IMR-90 (cell line): ENCODE measurements at regions not wholly inside any gene's neighbourhood (a gene's known extent, or its start where the extent isn't known, plus 50 kb on each side); places are given as distances from the start of the nearest gene placed in this dataset.

Experiments
- ATAC-seq: fragments of 200-7000 bp; cut with Tn5 transposase; 2 replicates; pipeline ENCODE4 v1.9.1; 2020; ENCODE audit warnings: low read depth, mild to moderate bottlenecking, moderate library complexity
- BruUV-seq: library from RNA; stranded (reverse); fragments of 400-500 nt; replicated peaks from 2 replicates; lab custom pipeline; 2021; lab: Mats Ljungman, UMichigan
- CTCF ChIA-PET: fragments of 300-600 bp; formaldehyde crosslinking; extraction: SDS; loops from one replicate; lab custom pipeline; 2021; ENCODE audit warnings: antibody characterized with exemption; lab: Yijun Ruan, JAX
- POLR2A ChIA-PET: fragments of 300-600 bp; sonication (Branson Sonifier 250); formaldehyde crosslinking; loops from one replicate; lab custom pipeline; 2022; ENCODE audit warnings: antibody characterized with exemption; ENCODE audit not compliant: unreplicated experiment; lab: Charles Lee
- DNase-seq: peaks from one replicate; pipeline ENCODE4 v3.0.0; 2013
- H2AFZ ChIP-seq: replicated peaks from 2 replicates; pipeline ENCODE3; 2013; ENCODE audit warnings: low read length, mild to moderate bottlenecking; ENCODE audit not compliant: poor library complexity
- H2AK5ac ChIP-seq: 2 replicates; pipeline ENCODE4 v1.6.1; 2013; ENCODE audit warnings: low read depth, low read length, inconsistent platforms
- H2AK9ac ChIP-seq: replicated peaks from 2 replicates; pipeline ENCODE3; 2013; ENCODE audit warnings: mild to moderate bottlenecking, low read depth, low read length, moderate library complexity; ENCODE audit not compliant: poor library complexity
- H2BK120ac ChIP-seq: 2 replicates; pipeline ENCODE4 v1.6.1; 2013; ENCODE audit warnings: low read depth, low read length, inconsistent platforms
- H2BK15ac ChIP-seq: 3 replicates; pipeline ENCODE4 v1.6.1; 2013; ENCODE audit warnings: low read depth, low read length, inconsistent platforms
- H2BK20ac ChIP-seq: 2 replicates; pipeline ENCODE4 v1.6.1; 2013; ENCODE audit warnings: low read depth, mild to moderate bottlenecking, inconsistent platforms, low read length, moderate library complexity
- H2BK5ac ChIP-seq: 2 replicates; pipeline ENCODE4 v1.6.1; 2013; ENCODE audit warnings: mild to moderate bottlenecking, low read depth, low read length, inconsistent platforms; ENCODE audit not compliant: poor library complexity, severe bottlenecking
- H3K14ac ChIP-seq: replicated peaks from 2 replicates; pipeline ENCODE4 v1.6.1; 2013; ENCODE audit warnings: low read depth, low read length, inconsistent platforms
- H3K18ac ChIP-seq: 2 replicates; pipeline ENCODE4 v1.6.1; 2013; ENCODE audit warnings: low read depth, low read length, control low read depth
- H3K23ac ChIP-seq: 2 replicates; pipeline ENCODE4 v1.6.1; 2013; ENCODE audit warnings: low read depth, low read length, inconsistent platforms
- H3K27ac ChIP-seq: 2 replicates; pipeline ENCODE4 v1.5.1; 2013; ENCODE audit warnings: mild to moderate bottlenecking, control low read depth, low read length; ENCODE audit not compliant: insufficient read depth
- H3K27me3 ChIP-seq: 2 replicates; pipeline ENCODE4 v1.6.1; 2013; ENCODE audit warnings: low read length; ENCODE audit not compliant: control insufficient read depth, insufficient read depth
- H3K36me3 ChIP-seq: 2 replicates; pipeline ENCODE4 v1.6.1; 2013; ENCODE audit warnings: low read length, mixed read lengths; ENCODE audit not compliant: control insufficient read depth, insufficient read depth
- H3K4ac ChIP-seq: 2 replicates; pipeline ENCODE4 v1.6.1; 2013; ENCODE audit warnings: low read depth, low read length, inconsistent platforms
- H3K4me1 ChIP-seq: 2 replicates; pipeline ENCODE4 v1.6.1; 2013; ENCODE audit warnings: low read length, mixed read lengths; ENCODE audit not compliant: control insufficient read depth, insufficient read depth
- H3K4me2 ChIP-seq: 2 replicates; pipeline ENCODE4 v1.6.1; 2013; ENCODE audit warnings: low read depth, mild to moderate bottlenecking, control low read depth, low read length, moderate library complexity
- H3K4me3 ChIP-seq: 2 replicates; pipeline ENCODE4 v1.5.1; 2013; ENCODE audit warnings: low read depth, mild to moderate bottlenecking, control low read depth, low read length, moderate library complexity; ENCODE audit not compliant: insufficient read depth
- H3K56ac ChIP-seq: 2 replicates; pipeline ENCODE4 v1.6.1; 2013; ENCODE audit warnings: low read length, inconsistent platforms; ENCODE audit not compliant: insufficient read depth; ENCODE audit errors: extremely low read depth
- H3K79me1 ChIP-seq, 2 experiments: 2 replicates each; pipeline ENCODE4 v1.6.1; 2013; ENCODE audit warnings: low read length in 2 of 2, inconsistent platforms in 1 of 2, low read depth in 1 of 2
- H3K9ac ChIP-seq: 2 replicates; pipeline ENCODE4 v1.6.1; 2013; ENCODE audit warnings: low read depth, low read length, control low read depth
- H3K9me1 ChIP-seq: 2 replicates; pipeline ENCODE4 v1.6.1; 2013; ENCODE audit warnings: low read length, inconsistent platforms; ENCODE audit not compliant: insufficient read depth
- H3K9me3 ChIP-seq: 2 replicates; pipeline ENCODE4 v1.6.1; 2013; ENCODE audit warnings: low read length; ENCODE audit not compliant: control insufficient read depth, insufficient read depth
- H4K20me1 ChIP-seq: 2 replicates; pipeline ENCODE4 v1.6.1; 2013; ENCODE audit warnings: low read length, inconsistent platforms; ENCODE audit not compliant: insufficient read depth
- H4K5ac ChIP-seq: 2 replicates; pipeline ENCODE4 v1.6.1; 2013; ENCODE audit warnings: mild to moderate bottlenecking, low read depth, low read length, control low read depth
- H4K8ac ChIP-seq, 2 experiments: 2 replicates each; pipeline ENCODE4 v1.6.1; 2013; ENCODE audit warnings: low read depth in 2 of 2, low read length in 2 of 2, control low read depth in 1 of 2, inconsistent platforms in 1 of 2
- H4K91ac ChIP-seq: 2 replicates; pipeline ENCODE4 v1.6.1; 2013; ENCODE audit warnings: low read depth, low read length, inconsistent platforms; ENCODE audit not compliant: insufficient read depth
- CEBPB ChIP-seq: IDR thresholded peaks from 2 replicates; pipeline ENCODE4 v1.6.1; 2012; ENCODE audit warnings: low read depth, low read length, improper control_type of control experiment
- CHD1 ChIP-seq: IDR thresholded peaks from 2 replicates; pipeline ENCODE4 v1.6.1; 2012; ENCODE audit warnings: low read depth, low read length, improper control_type of control experiment
- POLR2A ChIP-seq: IDR thresholded peaks from 2 replicates; pipeline ENCODE4 v1.6.1; 2012; ENCODE audit warnings: mild to moderate bottlenecking, low read depth, low read length
- RFX5 ChIP-seq: IDR thresholded peaks from 2 replicates; pipeline ENCODE4 v1.8.0; 2012; ENCODE audit warnings: low read depth, mild to moderate bottlenecking, low read length, moderate library complexity
- WGBS, 2 experiments: methylation state at CpG; one replicate each; pipeline versions ENCODE4 v1.1.5 to v1.1.7; 2013; ENCODE audit warnings: missing lambda C conversion rate in 2 of 2; ENCODE audit not compliant: insufficient read length in 1 of 2; ENCODE audit errors: extremely low coverage in 2 of 2; 5-methylcytosine and 5-hydroxymethylcytosine counted together
- dilution Hi-C: fragments of 300-500 bp; cut with HindIII; formaldehyde crosslinking; loops from one replicate; pipeline ENCODE4 v1.14.3; 2018; ENCODE audit warnings: low sequenced_read_pairs; ENCODE audit not compliant: unreplicated experiment
- in situ Hi-C: fragments of 300-500 bp; cut with MboI; formaldehyde crosslinking; loops from 3 replicates; pipeline ENCODE4 v1.14.3; 2019; ENCODE audit warnings: low sequenced_read_pairs, inconsistent platforms, mixed read lengths
- intact Hi-C: fragments of 100-400 bp; cut with micrococcal nuclease; formaldehyde crosslinking; loops from 2 replicates; pipeline ENCODE4 v1.10.0; 2022
- TF ChIP-seq, protein P1 (sequence below): fragments of 150-350 bp; IDR thresholded peaks from 2 replicates; pipeline ENCODE4 v1.6.1; 2016; ENCODE audit warnings: low read depth, mild to moderate bottlenecking, low read length, moderate library complexity, borderline replicate concordance

DNA sequence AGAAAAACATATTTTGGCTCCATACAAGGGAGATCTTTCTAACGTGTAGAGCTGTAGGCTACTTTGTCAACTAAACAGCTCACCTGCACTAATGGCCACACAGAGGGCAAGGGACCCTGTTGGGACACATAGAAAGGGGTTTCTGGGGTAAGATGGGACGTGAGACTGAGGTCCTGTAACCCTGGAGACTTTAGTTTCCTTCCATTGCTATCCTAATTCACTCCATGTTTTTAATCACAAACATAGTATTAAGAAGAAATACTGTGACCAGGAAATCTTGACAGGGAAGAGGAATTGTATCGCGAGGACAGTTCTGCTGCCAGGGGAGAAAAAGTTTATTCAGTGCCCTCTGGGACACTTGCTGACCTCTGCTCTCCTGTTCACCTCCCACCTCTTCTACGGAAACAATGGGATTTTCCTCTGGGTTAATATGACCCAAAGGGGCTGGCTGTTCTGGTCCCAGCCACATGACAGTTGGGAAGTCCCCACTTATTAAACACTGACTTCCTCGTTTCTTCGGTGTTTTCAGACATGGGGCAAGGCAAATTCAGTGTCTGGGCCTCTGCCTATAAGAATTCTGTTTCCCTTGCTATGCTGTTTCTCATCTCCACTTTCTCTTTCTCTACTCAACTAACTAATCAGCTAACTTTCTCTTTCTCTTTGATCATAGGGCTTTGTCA, 106.9 kb upstream of the SEMA6A start:
- H3K9me3 ChIP-seq: peaks cover 28% of the 10 kb centered on the region
- no peak overlapping the region for H2AK5ac ChIP-seq
- in situ Hi-C loops (no loop called here), dilution Hi-C loops (no loop called here), intact Hi-C loops (no loop called here)
- no peak overlapping the region for H2AK9ac ChIP-seq
- H3K56ac ChIP-seq: no peak overlapping the region
- no peaks in the 10 kb centered on the region for H3K27me3 ChIP-seq
- no peaks in the 10 kb centered on the region for H3K9me1 ChIP-seq
- H2BK20ac ChIP-seq: no peak overlapping the region
- DNase-seq (no peak), ATAC-seq (no peak)
- no peak overlapping the region for H3K18ac ChIP-seq
- H3K4ac ChIP-seq: no peak overlapping the region
- H4K8ac ChIP-seq: no peak overlapping the region
- H3K27ac ChIP-seq: no peak overlapping the region
- no peak overlapping the region for H2BK120ac ChIP-seq
- H4K20me1 ChIP-seq: no peaks in the 10 kb centered on the region
- no peak overlapping the region for H4K91ac ChIP-seq
- no peak overlapping the region for H3K4me2 ChIP-seq
- H4K5ac ChIP-seq: no peak overlapping the region
- no peak for TF ChIP-seq CEBPB
- TF ChIP-seq, protein P1, sequence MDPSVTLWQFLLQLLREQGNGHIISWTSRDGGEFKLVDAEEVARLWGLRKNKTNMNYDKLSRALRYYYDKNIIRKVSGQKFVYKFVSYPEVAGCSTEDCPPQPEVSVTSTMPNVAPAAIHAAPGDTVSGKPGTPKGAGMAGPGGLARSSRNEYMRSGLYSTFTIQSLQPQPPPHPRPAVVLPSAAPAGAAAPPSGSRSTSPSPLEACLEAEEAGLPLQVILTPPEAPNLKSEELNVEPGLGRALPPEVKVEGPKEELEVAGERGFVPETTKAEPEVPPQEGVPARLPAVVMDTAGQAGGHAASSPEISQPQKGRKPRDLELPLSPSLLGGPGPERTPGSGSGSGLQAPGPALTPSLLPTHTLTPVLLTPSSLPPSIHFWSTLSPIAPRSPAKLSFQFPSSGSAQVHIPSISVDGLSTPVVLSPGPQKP: no peak
- TF ChIP-seq CHD1: no peak
- TF ChIP-seq RFX5: no peak
- TF ChIP-seq POLR2A: no peak
- H3K4me3 ChIP-seq: no peak overlapping the region
- H2BK15ac ChIP-seq: no peak overlapping the region
- no peak overlapping the region for H3K9ac ChIP-seq
- no TSS peak for BruUV-seq
- H2BK5ac ChIP-seq: no peak overlapping the region
- no peak overlapping the region for H2AFZ ChIP-seq
- CTCF ChIA-PET: no interaction called here
- H3K36me3 ChIP-seq: no peaks in the 10 kb centered on the region
- no peaks in the 10 kb centered on the region for H3K4me1 ChIP-seq
- POLR2A ChIA-PET: no interaction called here
- H3K23ac ChIP-seq: no peak overlapping the region
- WGBS, 2 experiments: no CpG with 5 or more reads among the region's 7 CpGs
- no peak overlapping the region for H3K14ac ChIP-seq
- H3K79me1 ChIP-seq: no peaks in the 10 kb centered on the region
